NCI-H526 (cell line): ENCODE measurements at regions not wholly inside any gene's neighbourhood (a gene's known extent, or its start where the extent isn't known, plus 50 kb on each side); places are given as distances from the start of the nearest gene placed in this dataset.
"Not testable (repeated sequence)": the region's sequence is repeated elsewhere in the genome, so short reads cannot be mapped to it uniquely, and the experiment has no call there.

Experiments
- DNase-seq, 2 experiments: peaks; one replicate each; lab custom pipeline; 2025; lab: John Stamatoyannopoulos, UW

GRCh38 chr16:70014915-70015314 lies 63.8 kb downstream of the CLEC18A start:
- not testable (repeated sequence) for DNase-seq

- DNase-seq, result not testable (repeated sequence)
These were observed 65.6 kb downstream of the CLEC18A start for GRCh38 chr16:70016751-70017150.

GRCh38 chr16:70018254-70018653 lies 67.1 kb downstream of the CLEC18A start:
- peak; percentile 22 to 51 for DNase-seq

GRCh38 chr16:70023207-70023606 lies 72.1 kb downstream of the CLEC18A start:
- not testable (repeated sequence) for DNase-seq

GRCh38 chr16:70023956-70024355 lies 72.8 kb downstream of the CLEC18A start:
- DNase-seq, result not testable (repeated sequence)

- DNase-seq, result not testable (repeated sequence)
These were observed 75.2 kb downstream of the CLEC18A start for GRCh38 chr16:70026165-70026854.

- DNase-seq, result not testable (repeated sequence)
These were observed 81.2 kb upstream of the PDPR start for GRCh38 chr16:70032906-70033305.

GRCh38 chr16:70037913-70038312 lies 76.2 kb upstream of the PDPR start:
- not testable (repeated sequence) for DNase-seq

- not testable (repeated sequence) for DNase-seq
These were observed 73.6 kb upstream of the PDPR start for GRCh38 chr16:70040554-70040953.

GRCh38 chr16:70043538-70044067 lies 70.5 kb upstream of the PDPR start:
- DNase-seq, result not testable (repeated sequence)

- DNase-seq, result not testable (repeated sequence)
These were observed 67.6 kb upstream of the PDPR start for GRCh38 chr16:70046560-70046959.

GRCh38 chr16:70048083-70048482 lies 66.0 kb upstream of the PDPR start:
- not testable (repeated sequence) for DNase-seq

- DNase-seq, result not testable (repeated sequence)
These were observed 56.1 kb upstream of the PDPR start for GRCh38 chr16:70058056-70058455.

GRCh38 chr16:70059429-70059828 lies 54.7 kb upstream of the PDPR start:
- not testable (repeated sequence) for DNase-seq

- DNase-seq, result peak in 1 of 2 experiments; percentile 9
These were observed 53.6 kb upstream of the PDPR start for GRCh38 chr16:70060521-70061027.

- peak in 1 of 2 experiments; percentile 15 for DNase-seq
These were observed 52.4 kb upstream of the PDPR start for GRCh38 chr16:70061671-70062218.

GRCh38 chr16:70062947-70063346 lies 51.2 kb upstream of the PDPR start:
- not testable (repeated sequence) for DNase-seq
